Erythroblast (primary cell): ENCODE measurements at regions not wholly inside any gene's neighbourhood (a gene's known extent, or its start where the extent isn't known, plus 50 kb on each side); places are given as distances from the start of the nearest gene placed in this dataset.
"Not testable (repeated sequence)": the region's sequence is repeated elsewhere in the genome, so short reads cannot be mapped to it uniquely, and the experiment has no call there.

Experiments
- GATA1 ChIP-seq: IDR thresholded peaks from 2 replicates; pipeline ENCODE4 v1.6.1; 2011; ENCODE audit warnings: low read depth, mild to moderate bottlenecking, control low read depth, low read length, moderate library complexity
- POLR2A ChIP-seq: IDR thresholded peaks from 2 replicates; pipeline ENCODE4 v1.6.1; 2011; ENCODE audit warnings: mild to moderate bottlenecking, low read length

DNA sequence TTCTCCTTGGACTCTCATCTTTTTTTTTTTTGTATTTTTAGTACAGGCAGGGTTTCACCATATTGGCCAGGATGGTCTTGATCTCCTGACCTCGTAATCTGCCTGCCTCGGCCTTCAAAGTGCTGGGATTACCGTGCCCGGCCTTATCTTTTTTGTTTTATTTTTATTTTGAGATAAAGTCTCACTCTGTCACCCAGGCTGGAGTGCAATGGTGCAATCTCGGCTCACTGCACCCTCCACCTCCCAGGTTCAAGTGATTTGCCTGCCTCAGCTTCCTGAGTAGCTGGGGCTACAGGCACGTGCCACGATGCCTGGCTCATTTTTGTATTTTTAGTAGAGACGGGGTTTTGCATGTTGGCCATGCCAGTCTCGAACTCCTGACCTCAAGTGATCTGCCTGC lies 86.0 kb downstream of the EBLN2 start:
- not testable (repeated sequence) for TF ChIP-seq POLR2A, GATA1
